GM21737 (cell line): ENCODE measurements at regions not wholly inside any gene's neighbourhood (a gene's known extent, or its start where the extent isn't known, plus 50 kb on each side); places are given as distances from the start of the nearest gene placed in this dataset.

Source experiments
- ATAC-seq: cut with Tn5 transposase; IDR thresholded peaks from one replicate; pipeline ENCODE4 v1.9.1; 2021; ENCODE audit warnings: mild to moderate bottlenecking, moderate library complexity; ENCODE audit not compliant: unreplicated experiment

- ATAC-seq = no peak
Measured at GRCh38 chr14:87186737-87187136, 806.2 kb downstream of the GALC start.

GRCh38 chr14:87185961-87186560 lies 806.9 kb downstream of the GALC start:
- no peak for ATAC-seq

GRCh38 chr14:87184180-87184579 lies 808.8 kb downstream of the GALC start:
- ATAC-seq = no peak

DNA sequence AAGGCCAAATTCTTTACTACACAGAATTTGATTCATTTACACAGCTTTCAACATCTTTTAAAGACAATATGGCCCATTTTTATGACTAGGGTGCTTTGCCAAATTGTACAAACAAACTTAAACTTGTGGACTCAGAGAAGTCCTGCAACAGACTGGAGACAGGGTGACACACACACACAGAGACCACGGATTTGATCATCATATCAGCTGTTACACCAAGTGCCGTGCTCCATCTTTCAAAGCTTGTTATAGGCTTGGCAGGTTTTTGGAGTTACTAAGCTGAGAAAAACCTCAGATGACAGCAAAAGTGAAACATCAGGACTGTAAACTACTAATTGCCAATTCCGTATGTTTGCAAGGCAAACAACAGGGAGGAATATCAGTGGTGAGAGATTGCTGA lies 811.7 kb downstream of the GALC start:
- ATAC-seq = no peak

DNA sequence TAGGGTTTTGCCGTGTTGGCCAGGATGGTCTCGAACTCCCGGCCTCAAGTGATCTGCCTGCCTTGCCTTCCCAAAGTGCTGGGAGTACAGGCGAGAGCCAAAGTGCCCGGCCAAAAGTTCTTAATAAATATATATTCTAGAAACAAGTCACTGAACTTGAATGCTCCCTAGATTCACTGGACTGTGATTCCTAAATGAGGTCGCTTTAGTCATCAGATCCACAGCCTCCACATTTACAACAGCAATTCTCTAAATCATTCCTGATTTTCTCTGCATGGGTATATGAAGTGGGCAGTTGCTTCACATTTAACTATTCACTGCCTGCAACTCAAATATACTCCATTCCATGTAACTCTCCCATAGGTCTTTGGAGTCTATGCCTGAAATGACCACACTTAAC lies 813.0 kb downstream of the GALC start:
- no peak for ATAC-seq

- ATAC-seq = no peak
Measured at GRCh38 chr14:87178277-87178676, 814.7 kb downstream of the GALC start.

DNA sequence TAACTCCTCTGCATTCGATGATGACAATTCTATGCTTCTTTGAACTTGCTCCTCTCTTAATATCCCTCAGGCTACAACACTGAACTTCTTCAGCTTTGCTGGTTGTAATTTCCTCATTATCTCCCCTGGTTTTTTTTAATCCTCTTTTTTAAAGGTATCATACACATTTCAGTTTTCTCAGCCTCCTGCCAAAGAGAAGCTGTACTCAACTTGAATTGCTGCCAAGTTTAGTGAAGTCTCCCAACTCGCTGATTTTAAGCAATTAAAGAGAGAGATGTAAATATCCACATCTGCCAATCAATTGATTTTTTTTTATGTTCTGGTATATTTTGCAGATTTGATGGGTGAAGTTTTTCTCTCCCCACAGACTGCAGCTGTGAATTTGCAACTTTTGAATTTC lies 817.8 kb downstream of the GALC start:
- ATAC-seq = no peak

DNA sequence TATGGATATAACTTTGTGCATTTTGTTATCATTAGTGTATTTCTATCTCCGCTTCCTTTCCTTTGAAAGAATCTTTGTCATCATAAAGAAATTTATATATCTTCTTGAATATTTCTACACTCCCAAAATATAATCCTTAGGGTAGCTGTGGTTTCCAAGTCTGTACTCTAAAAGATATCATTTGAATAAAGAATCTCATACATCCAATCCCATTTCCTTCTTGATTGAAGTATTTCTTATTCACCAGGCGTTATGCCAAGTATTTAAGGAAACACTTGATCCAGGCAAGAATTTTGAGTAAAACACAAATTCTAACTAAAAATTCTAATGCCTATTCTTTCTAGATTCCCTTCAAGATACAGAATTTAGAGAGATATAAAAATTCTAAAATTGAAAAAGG lies 821.8 kb downstream of the GALC start:
- no peak for ATAC-seq

- ATAC-seq = no peak
Measured at GRCh38 chr14:87170179-87170578, 822.8 kb downstream of the GALC start.

DNA sequence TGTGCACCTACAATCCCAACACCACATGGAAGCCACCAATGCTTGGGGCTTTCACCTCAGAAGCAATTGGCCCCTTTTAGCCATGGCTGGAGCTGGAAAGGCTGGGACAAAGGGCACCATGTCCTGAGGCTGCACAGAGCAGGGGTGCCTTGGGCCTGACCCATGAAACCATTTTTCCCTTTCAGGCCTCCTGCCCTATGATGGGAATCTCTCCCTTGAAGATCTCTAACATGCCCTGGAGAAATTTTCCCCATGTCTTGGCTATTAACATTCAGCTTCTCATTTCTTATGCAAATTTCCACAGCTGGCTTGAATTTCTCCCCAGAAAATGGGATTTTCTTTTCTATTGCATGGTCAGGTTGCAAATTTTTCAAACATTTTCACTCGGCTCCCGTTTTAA lies 823.6 kb downstream of the GALC start:
- ATAC-seq = no peak

DNA sequence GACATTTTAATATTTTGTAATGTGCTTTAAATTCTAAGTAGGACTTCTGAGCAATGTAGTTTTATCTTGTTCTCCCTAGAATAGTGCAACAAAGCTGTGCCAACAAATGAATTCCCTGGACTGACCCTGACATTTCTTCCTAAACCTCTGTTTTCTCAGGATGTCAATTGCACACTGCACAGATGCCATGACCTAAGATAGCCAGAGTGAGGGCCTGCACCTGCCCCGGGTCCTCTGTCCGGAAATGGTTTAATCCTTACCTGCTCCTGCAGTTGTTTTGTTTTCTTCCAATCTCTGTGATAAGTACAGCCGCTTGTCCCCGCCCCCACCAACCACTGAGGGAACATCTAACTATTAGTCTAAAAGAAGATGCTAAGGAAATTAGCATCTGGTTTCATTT lies 831.5 kb downstream of the GALC start:
- no peak for ATAC-seq

GRCh38 chr14:87160989-87161388 lies 832.0 kb downstream of the GALC start:
- no peak for ATAC-seq

GRCh38 chr14:87158283-87158682 lies 834.7 kb downstream of the GALC start:
- ATAC-seq = no peak

DNA sequence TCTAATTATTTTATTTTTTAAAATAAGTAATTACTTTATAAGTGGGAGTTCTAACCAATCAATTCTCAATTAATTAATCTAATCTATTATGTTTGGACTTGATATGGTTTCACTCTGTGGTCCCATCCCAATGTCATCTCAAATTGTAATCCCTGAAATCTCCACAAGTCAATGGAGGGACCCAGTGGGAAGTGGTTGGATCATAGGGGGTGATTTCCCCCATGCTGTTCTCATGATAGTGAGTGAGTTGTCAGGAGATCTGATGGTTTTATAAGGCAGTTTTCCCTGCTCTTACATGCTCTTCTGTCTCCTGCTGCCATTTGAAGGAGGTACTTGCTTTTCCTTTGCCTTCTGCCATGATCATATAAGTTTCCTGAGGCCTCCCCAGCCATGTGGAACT lies 836.1 kb downstream of the GALC start:
- no peak for ATAC-seq

GRCh38 chr14:87155856-87156488 lies 837.0 kb downstream of the GALC start:
- ATAC-seq = no peak

- ATAC-seq = no peak
Measured at GRCh38 chr14:87153901-87154300, 839.1 kb downstream of the GALC start.

DNA sequence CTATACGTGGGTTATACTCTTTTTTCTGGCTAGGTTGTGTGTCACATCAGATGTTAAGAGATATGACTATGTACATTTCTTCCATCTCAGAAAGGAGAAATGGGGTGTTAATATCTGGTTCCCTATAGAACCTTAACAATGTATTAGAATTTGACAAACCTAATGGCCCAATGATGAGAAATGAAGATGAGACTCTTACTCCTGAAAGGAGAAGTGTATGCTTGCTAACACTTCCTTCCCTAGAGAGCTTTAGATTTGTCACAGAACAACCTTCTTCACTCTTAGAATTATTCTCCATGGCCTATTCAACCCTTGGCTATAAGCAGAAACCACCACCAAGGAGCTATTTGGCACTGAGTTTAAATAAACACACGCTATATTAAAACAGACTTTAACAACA lies 839.6 kb downstream of the GALC start:
- ATAC-seq = no peak

- no peak for ATAC-seq
Measured at GRCh38 chr14:87152693-87153092, 840.3 kb downstream of the GALC start.

- ATAC-seq = no peak
Measured at GRCh38 chr14:87149583-87150354, 843.2 kb downstream of the GALC start.

DNA sequence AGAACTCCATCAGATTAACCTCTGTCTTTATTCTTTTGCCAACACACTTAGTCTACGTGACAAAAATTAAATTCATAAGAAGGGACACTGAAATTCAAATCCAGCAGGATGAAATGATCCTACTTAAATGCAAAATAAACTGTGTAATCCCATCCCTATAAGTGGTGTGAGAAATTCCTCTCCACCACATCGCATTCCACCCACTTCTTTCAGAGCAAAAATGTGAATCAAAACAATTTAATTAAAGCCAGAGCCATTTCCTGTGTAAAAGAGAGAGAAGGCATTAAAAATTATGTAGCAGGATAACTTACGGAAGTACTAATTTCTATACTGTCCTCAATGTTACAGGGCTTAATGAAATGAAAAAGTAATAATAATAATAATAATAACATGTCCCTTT lies 844.3 kb downstream of the GALC start:
- no peak for ATAC-seq

- ATAC-seq = no peak
Measured at GRCh38 chr14:87142551-87143211, 850.3 kb downstream of the GALC start.

GRCh38 chr14:87141801-87142200 lies 851.2 kb downstream of the GALC start:
- no peak for ATAC-seq
